Renal pelvis (tissue), 1 donor: ENCODE measurements at regions not wholly inside any gene's neighbourhood (a gene's known extent, or its start where the extent isn't known, plus 50 kb on each side); places are given as distances from the start of the nearest gene placed in this dataset.

ENCODE experiments used
- DNase-seq: peaks from one replicate; pipeline ENCODE4 v3.0.0-alpha.2; 2013

- no peak for DNase-seq
Measured at GRCh38 chr13:107743983-107744382, 471.4 kb downstream of the LIG4 start.

- DNase-seq: no peak
Measured at GRCh38 chr13:107743526-107743925, 471.8 kb downstream of the LIG4 start.

GRCh38 chr13:107743100-107743499 lies 472.2 kb downstream of the LIG4 start:
- no peak for DNase-seq

- DNase-seq: no peak
Measured at GRCh38 chr13:107742544-107742943, 472.8 kb downstream of the LIG4 start.

GRCh38 chr13:107738004-107738403 lies 477.3 kb downstream of the LIG4 start:
- no peak for DNase-seq

GRCh38 chr13:107736731-107737130 lies 478.6 kb downstream of the LIG4 start:
- no peak for DNase-seq

GRCh38 chr13:107736170-107736569 lies 479.2 kb downstream of the LIG4 start:
- no peak for DNase-seq

GRCh38 chr13:107734891-107735625 lies 480.3 kb downstream of the LIG4 start:
- DNase-seq: no peak

- DNase-seq: no peak
Measured at GRCh38 chr13:107733276-107733675, 482.1 kb downstream of the LIG4 start.

GRCh38 chr13:107730813-107731212 lies 484.5 kb downstream of the LIG4 start:
- DNase-seq: no peak

- no peak for DNase-seq
Measured at GRCh38 chr13:107721125-107721869, 494.0 kb downstream of the LIG4 start.

GRCh38 chr13:107716741-107717140 lies 498.6 kb downstream of the LIG4 start:
- no peak for DNase-seq

GRCh38 chr13:107716241-107716640 lies 499.1 kb downstream of the LIG4 start:
- DNase-seq: no peak

GRCh38 chr13:107715496-107715895 lies 499.8 kb downstream of the LIG4 start:
- no peak for DNase-seq

- no peak for DNase-seq
Measured at GRCh38 chr13:107713314-107713713, 502.0 kb downstream of the LIG4 start.

GRCh38 chr13:107712145-107712860 lies 503.0 kb downstream of the LIG4 start:
- no peak for DNase-seq

- no peak for DNase-seq
Measured at GRCh38 chr13:107690181-107690580, 525.2 kb downstream of the LIG4 start.

- DNase-seq: no peak
Measured at GRCh38 chr13:107685876-107686275, 529.5 kb downstream of the LIG4 start.

- DNase-seq: no peak
Measured at GRCh38 chr13:107681600-107681999, 533.7 kb downstream of the LIG4 start.

- DNase-seq: no peak
Measured at GRCh38 chr13:107680115-107680514, 535.2 kb downstream of the LIG4 start.

- peak; percentile 8 for DNase-seq
Measured at GRCh38 chr13:107678075-107678689, 537.2 kb downstream of the LIG4 start.

GRCh38 chr13:107675847-107676550 lies 539.3 kb downstream of the LIG4 start:
- no peak for DNase-seq
